Activated CD4-positive, alpha-beta T cell treated with anti-CD3 and anti-CD28 coated beads, Interleukin-2, Interleukin-6, amounts not matched to agents 100 ng/mL and 50 ng/mL, durations not matched to agents 16 hours and 8 hours (primary cell): ENCODE measurements at regions not wholly inside any gene's neighbourhood (a gene's known extent, or its start where the extent isn't known, plus 50 kb on each side); places are given as distances from the start of the nearest gene placed in this dataset.

ENCODE experiments used
- DNase-seq: peaks from one replicate; pipeline ENCODE4 v3.0.0-alpha.2; 2020

GRCh38 chr10:98332623-98333269, 64.8 kb upstream of the LOXL4 start:
- DNase-seq: no peak

DNA sequence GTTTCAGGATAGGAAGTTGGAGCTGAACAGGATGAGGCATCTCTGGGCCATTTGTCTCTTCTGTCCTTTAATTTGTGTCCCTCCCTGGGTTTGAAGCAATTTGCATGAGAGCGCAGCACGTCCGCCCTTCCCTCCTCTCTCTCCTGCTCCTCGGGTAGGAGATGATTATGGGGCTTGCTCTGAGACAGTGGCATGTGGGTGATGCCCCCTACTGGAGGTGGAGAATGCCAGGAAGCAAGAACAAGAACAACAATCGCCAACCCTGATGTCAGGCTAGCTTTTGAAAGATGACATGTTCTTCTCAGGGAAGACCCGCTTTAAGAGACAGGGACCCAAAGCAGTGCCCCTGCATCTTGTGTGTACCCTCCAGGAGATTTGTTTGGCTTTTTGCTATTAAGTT, 63.9 kb upstream of the LOXL4 start:
- peak; percentile 29 for DNase-seq

GRCh38 chr10:98330987-98331386, 63.0 kb upstream of the LOXL4 start:
- DNase-seq: no peak

DNA sequence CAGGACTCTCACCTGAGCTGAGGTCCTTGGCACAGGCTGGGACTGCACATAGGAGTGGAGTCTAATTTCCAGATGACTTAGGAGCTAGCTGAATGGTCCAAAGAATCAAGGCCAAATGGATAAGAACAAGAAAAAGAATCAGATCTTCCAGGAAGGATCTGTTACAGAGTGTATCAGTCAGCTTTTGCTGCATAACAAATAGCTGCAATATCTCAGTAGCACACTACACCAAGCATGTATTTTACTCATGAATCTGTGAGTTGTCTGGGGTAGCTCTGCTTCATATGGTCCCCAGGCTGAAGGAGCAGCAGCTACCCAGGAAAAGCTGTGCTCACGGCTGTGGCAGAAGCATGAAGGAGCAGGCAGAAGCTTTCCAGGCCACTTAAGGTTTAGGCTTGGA, 60.6 kb upstream of the LOXL4 start:
- no peak for DNase-seq

DNA sequence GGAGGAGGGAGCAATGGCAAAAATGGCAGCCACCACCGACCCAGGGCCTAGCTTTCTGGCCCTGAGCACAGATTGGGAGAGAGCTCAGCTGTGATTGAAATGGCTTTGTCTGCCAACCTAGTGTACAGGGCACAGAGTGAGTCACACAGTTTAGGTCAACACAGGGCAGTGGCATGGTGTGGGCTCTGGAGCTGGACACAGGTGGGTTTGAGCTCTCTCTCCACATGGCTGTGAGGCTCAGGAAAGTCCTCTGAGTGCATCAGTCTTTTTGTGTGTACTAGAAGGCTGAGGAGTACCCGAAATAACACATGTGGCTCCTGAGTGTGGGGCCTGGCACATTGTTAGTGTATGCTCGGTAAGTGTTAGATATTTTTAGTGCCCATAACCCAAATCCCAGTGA, 60.2 kb upstream of the LOXL4 start:
- no peak for DNase-seq

DNA sequence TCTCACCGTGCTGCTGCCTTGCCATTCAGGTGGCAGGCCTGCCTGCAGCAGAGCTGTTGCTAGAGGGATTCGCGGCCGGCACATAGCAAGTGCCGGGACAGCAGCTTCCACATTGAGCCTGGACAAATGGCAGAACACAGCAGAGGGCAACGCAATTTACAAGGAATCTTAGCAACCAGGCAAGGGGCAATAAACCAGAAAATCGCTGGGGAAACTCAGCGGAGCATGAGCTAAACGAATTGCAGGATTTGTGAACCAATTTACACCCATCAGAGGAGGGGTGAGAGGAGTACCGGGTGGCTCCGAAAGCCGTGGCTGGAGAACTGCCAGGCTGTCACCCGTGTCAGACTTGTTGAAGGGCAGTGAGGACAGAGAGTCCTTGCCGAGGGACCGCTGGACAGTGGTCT, 58.6 kb upstream of the LOXL4 start:
- DNase-seq: no peak

GRCh38 chr10:98323221-98324164, 55.5 kb upstream of the LOXL4 start:
- no peak for DNase-seq

DNA sequence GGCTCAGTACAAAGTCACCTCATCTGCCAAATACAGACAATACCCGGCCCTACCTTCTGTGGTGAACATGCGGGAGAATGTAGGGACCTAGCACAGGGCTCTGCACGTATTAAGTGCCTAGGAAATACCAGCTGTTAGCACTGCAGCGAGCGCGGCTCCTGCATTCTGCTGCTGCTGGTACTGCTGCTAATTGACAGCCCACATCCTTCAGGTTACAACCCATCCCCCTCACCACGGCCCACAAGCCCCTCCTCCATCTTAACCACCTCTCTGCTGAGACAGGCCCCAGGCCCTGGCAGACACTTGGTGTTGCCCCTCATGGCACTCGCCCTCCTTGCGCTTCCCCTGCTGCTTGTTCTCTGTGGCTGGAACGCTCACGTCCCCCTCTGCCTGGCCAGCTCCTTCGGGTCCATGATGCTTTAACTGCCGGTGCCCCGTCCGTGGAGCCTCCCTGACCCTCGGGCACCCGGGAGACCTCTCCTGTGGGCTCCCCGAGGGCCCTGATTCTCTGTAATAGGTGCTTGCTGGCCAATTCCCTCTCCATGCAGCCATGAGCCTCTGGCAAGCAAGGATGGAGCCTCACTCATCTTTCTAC, 53.3 kb upstream of the LOXL4 start:
- no peak for DNase-seq

- DNase-seq: no peak
Measured at GRCh38 chr10:98320486-98321185, 52.6 kb upstream of the LOXL4 start.

- DNase-seq: no peak
Measured at GRCh38 chr10:98318861-98319260, 50.9 kb upstream of the LOXL4 start.
